GM13976 (cell line): ENCODE measurements at regions not wholly inside any gene's neighbourhood (a gene's known extent, or its start where the extent isn't known, plus 50 kb on each side); places are given as distances from the start of the nearest gene placed in this dataset.

Experiments used
- DNase-seq: peaks from one replicate; pipeline ENCODE4 v3.0.0; 2012; ENCODE audit warnings: low spot score
- in situ Hi-C: fragments of 300-500 bp; cut with MboI; formaldehyde crosslinking; loops from one replicate; pipeline ENCODE4 v1.12.0; 2022; ENCODE audit warnings: low sequenced_read_pairs, mixed read lengths, inconsistent platforms; ENCODE audit not compliant: unreplicated experiment
- TF ChIP-seq, protein P1 (sequence below): IDR thresholded peaks from 2 replicates; pipeline ENCODE4 v1.5.1; 2012; ENCODE audit warnings: borderline replicate concordance, mild to moderate bottlenecking; ENCODE audit not compliant: insufficient read depth; ENCODE audit errors: extremely low read depth, missing control alignments, control extremely low read depth

DNA sequence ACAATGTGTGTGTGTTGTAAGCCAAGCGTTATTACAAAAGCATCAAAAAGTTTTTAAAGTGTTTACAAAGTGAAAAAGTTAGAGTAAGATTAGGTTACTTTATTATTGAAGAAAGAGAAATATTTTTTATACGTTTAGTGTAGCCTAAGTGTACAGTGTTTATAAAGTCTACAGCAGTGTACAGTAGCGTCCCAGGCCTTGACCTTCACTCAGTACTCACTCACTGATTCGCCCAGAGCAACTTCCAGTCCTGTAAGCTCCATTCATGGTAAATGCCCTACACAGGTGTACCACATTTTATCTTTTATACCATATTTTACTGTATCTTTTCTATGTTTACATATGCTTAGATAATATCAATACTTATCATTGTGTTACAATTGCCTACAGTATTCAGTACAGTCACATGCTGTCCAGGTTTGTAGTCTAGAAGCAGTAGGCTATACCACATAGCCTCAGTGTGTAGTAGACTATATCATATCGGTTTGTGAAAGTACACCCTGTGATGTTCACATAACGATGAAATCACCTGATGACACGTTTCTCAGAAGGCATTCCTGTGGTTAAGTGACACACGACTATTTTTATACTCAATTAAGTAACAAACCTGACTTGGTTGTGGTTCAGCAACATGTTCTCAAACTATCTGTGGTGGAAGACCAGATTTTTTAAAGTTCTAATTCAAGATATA, 152.0 kb upstream of the EDNRA start:
- in situ Hi-C loops: no loop called here

DNA sequence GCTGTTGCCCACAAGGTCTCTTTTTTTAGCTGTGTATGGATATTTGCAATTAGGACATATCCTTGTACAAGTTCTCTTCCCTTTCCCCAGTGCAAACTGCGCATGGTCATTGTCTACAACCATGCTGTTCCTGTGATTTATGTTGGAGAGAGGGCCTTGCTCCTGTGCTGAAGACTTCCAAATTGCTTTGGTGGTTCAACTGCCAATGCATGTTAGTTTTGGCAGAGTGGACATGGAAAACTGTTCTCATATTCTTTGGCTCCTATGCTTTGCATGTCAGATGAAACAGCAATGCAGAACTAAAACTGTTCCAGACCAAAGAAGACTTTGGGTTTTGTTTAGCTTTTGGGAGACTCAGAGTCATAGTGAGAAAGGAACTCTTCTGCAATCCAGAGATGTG, 148.8 kb upstream of the EDNRA start:
- TF ChIP-seq, protein P1, sequence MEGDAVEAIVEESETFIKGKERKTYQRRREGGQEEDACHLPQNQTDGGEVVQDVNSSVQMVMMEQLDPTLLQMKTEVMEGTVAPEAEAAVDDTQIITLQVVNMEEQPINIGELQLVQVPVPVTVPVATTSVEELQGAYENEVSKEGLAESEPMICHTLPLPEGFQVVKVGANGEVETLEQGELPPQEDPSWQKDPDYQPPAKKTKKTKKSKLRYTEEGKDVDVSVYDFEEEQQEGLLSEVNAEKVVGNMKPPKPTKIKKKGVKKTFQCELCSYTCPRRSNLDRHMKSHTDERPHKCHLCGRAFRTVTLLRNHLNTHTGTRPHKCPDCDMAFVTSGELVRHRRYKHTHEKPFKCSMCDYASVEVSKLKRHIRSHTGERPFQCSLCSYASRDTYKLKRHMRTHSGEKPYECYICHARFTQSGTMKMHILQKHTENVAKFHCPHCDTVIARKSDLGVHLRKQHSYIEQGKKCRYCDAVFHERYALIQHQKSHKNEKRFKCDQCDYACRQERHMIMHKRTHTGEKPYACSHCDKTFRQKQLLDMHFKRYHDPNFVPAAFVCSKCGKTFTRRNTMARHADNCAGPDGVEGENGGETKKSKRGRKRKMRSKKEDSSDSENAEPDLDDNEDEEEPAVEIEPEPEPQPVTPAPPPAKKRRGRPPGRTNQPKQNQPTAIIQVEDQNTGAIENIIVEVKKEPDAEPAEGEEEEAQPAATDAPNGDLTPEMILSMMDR: no peak
- in situ Hi-C loops: no loop called here
- no peak for DNase-seq

More for the DNA sequence above, 152.0 kb upstream of the EDNRA start:
- TF ChIP-seq, protein P1: no peak
- no peak for DNase-seq

GRCh38 chr4:147334478-147334877, 146.4 kb upstream of the EDNRA start:
- TF ChIP-seq, protein P1: no peak
- in situ Hi-C loops: no loop called here
- no peak for DNase-seq

DNA sequence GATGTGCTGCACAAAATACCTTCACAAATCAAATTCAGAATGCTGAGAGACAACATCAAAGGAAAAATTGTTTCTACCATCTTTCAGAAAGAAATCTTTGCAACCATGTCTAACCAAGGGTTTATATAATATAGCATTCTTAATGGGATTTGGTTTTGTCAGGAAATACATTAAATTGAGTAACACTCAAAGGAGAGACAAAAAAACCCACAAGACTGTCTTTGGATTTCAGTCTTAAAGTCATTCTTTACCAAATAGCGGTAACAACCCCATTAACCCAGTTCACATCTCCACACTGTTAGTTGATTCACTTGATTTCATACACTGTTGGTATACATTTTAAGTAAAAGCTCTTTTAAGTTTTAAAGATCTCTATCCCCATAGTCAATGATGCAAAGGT, 145.7 kb upstream of the EDNRA start:
- DNase-seq: no peak
- in situ Hi-C loops: no loop called here
- TF ChIP-seq, protein P1: no peak

- TF ChIP-seq, protein P1: no peak
- in situ Hi-C loops: no loop called here
- DNase-seq: no peak
These were observed 144.6 kb upstream of the EDNRA start for GRCh38 chr4:147336252-147336651.

- in situ Hi-C loops: no loop called here
- no peak for DNase-seq
- TF ChIP-seq, protein P1: no peak
These were observed 141.8 kb upstream of the EDNRA start for GRCh38 chr4:147339100-147339499.

- no peak for DNase-seq
- TF ChIP-seq, protein P1: no peak
- in situ Hi-C loops: no loop called here
These were observed 140.8 kb upstream of the EDNRA start for GRCh38 chr4:147340111-147340510.
